ENCODE measurements at regions not wholly inside any gene's neighbourhood (a gene's known extent, or its start where the extent isn't known, plus 50 kb on each side); places are given as distances from the start of the nearest gene placed in this dataset.

GRCh38 chr14:97413966-97414717 lies 617.0 kb downstream of the VRK1 start:
- TF ChIP-seq CTCF (conservative IDR thresholded peaks at IDR 0.05 in 1 of 2, IDR thresholded peaks at IDR 0.05 in 1 of 2; ENCODE audit: extremely low read depth in 1 of 2, insufficient read depth in 1 of 2, low read depth in 1 of 2, low read length in 2 of 2) (no peak), EZH2 (IDR thresholded peaks at IDR 0.05; ENCODE audit: borderline replicate concordance, low read length) (no peak)

Data from mammary epithelial cell (primary cell).